GM06990 (cell line): ENCODE measurements at regions not wholly inside any gene's neighbourhood (a gene's known extent, or its start where the extent isn't known, plus 50 kb on each side); places are given as distances from the start of the nearest gene placed in this dataset.

Experiments
- DNase-seq: peaks from one replicate; pipeline ENCODE4 v3.0.0-alpha.2; 2011; ENCODE audit not compliant: insufficient read length; ENCODE audit errors: extremely low read depth
- H3K27me3 ChIP-seq: replicated peaks from 2 replicates; pipeline ENCODE4 v1.6.0; 2011; ENCODE audit warnings: low read length; ENCODE audit not compliant: control insufficient read depth, insufficient read depth
- H3K36me3 ChIP-seq: 2 replicates; pipeline ENCODE4 v1.5.1; 2011; ENCODE audit warnings: low read length; ENCODE audit not compliant: control insufficient read depth, insufficient read depth
- H3K4me3 ChIP-seq: replicated peaks from 2 replicates; pipeline ENCODE4 v1.5.1; 2011; ENCODE audit warnings: low read depth, mild to moderate bottlenecking, control low read depth, low read length
- CTCF ChIP-seq: IDR thresholded peaks from 2 replicates; pipeline ENCODE4 v1.5.1; 2011; ENCODE audit warnings: low read length, control low read depth, mild to moderate bottlenecking, inconsistent platforms; ENCODE audit not compliant: insufficient read depth, poor library complexity, severe bottlenecking

- DNase-seq, result no peak
Measured at GRCh38 chr2:111225856-111226255, 105.1 kb downstream of the BCL2L11 start.

GRCh38 chr2:111226876-111227700 is 106.4 kb downstream of the BCL2L11 start:
- DNase-seq, result no peak
- no peaks in the 10 kb centered on the region; the same call in 1 of the 2 replicates for H3K27me3 ChIP-seq
- H3K4me3 ChIP-seq, result no peak overlapping the region
- no peaks in the 10 kb centered on the region for H3K36me3 ChIP-seq
- no peak for TF ChIP-seq CTCF

More at GRCh38 chr2:111225856-111226255, 105.1 kb downstream of the BCL2L11 start:
- no peak overlapping the region for H3K4me3 ChIP-seq
- H3K27me3 ChIP-seq, result no peaks in the 10 kb centered on the region; the same call in 1 of the 2 replicates
- H3K36me3 ChIP-seq, result no peaks in the 10 kb centered on the region
- TF ChIP-seq CTCF, result no peak

GRCh38 chr2:111227716-111228141 is 107.0 kb downstream of the BCL2L11 start:
- no peaks in the 10 kb centered on the region for H3K36me3 ChIP-seq
- no peak overlapping the region for H3K4me3 ChIP-seq
- no peak for TF ChIP-seq CTCF
- DNase-seq, result no peak
- no peaks in the 10 kb centered on the region; the same call in 1 of the 2 replicates for H3K27me3 ChIP-seq

GRCh38 chr2:111231532-111232252 is 111.0 kb downstream of the BCL2L11 start:
- no peak for TF ChIP-seq CTCF
- Histone ChIP-seq H3K27me3 (no peaks in the 10 kb centered on the region; the same call in 1 of the 2 replicates), H3K4me3 (no peak overlapping the region), H3K36me3 (no peaks in the 10 kb centered on the region)
- no peak for DNase-seq

DNA sequence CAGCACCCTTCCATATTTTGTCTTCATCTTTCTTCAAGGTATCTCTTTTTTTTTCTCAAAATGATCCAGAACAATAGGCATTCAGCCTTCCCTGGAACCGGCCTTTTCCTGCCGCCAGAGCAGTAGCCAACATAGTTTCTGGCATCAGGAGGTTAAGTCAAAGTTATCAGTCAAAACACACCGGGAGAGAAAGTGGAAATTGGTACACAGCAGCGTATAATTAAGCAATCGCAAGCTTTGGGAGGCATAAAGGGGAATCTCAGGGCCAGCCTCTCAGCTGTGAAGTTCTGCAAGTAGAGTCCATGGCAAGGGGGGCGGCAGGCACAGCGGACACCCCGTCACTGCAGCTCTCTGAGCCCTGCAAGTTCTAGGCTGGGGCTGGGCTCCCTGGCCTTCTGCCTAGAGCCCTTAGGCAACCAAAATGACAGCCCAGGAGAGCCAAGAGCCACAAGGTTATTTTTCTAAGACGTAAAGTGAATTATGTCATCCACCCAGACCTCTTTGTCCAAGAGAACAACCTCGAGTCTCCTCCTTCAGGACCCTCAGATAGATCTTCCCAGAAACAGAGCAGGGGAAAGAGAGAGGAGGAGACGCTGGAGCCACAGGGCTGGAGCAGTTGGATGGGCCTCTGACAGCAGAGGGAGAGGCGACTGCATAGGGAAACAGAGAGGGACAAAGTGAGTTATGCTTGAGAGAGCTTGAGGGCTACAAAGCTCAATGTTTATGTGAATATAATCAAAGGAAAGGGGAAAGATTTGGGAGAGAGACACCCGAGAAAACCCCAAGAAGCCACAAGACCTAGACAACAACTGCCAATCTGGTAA is 114.7 kb downstream of the BCL2L11 start:
- DNase-seq, result no peak
- no peaks in the 10 kb centered on the region for H3K36me3 ChIP-seq
- H3K4me3 ChIP-seq, result no peak overlapping the region
- H3K27me3 ChIP-seq, result no peaks in the 10 kb centered on the region
- no peak for TF ChIP-seq CTCF
